HG02981 (cell line): ENCODE measurements at regions not wholly inside any gene's neighbourhood (a gene's known extent, or its start where the extent isn't known, plus 50 kb on each side); places are given as distances from the start of the nearest gene placed in this dataset.

Experiments used
- ATAC-seq: cut with Tn5 transposase; IDR thresholded peaks from one replicate; pipeline ENCODE4 v1.9.1; 2021; ENCODE audit warnings: mild to moderate bottlenecking, moderate library complexity; ENCODE audit not compliant: unreplicated experiment

- ATAC-seq, result no peak
Measured at GRCh38 chr15:39226169-39226937, 354.5 kb upstream of the THBS1 start.

GRCh38 chr15:39227001-39227400 lies 353.9 kb upstream of the THBS1 start:
- ATAC-seq, result no peak

DNA sequence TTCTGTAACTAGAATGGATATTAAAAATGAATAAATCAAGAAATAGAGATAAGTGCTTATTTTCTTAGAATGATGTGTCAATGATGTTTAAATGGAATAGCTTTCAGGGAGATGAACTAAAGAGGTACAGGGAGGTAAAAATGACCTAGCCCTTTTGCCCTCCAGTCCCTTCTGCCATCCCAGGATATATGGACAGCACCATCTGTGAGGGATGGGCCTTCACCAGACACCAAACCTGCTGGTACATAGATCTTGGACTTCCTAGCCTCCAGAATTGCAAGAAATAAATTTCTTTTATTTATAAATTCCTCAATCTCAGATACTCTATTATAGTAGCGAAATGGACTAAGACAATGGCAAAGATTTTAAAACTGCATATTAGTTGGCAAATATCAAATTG lies 352.0 kb upstream of the THBS1 start:
- ATAC-seq, result no peak

DNA sequence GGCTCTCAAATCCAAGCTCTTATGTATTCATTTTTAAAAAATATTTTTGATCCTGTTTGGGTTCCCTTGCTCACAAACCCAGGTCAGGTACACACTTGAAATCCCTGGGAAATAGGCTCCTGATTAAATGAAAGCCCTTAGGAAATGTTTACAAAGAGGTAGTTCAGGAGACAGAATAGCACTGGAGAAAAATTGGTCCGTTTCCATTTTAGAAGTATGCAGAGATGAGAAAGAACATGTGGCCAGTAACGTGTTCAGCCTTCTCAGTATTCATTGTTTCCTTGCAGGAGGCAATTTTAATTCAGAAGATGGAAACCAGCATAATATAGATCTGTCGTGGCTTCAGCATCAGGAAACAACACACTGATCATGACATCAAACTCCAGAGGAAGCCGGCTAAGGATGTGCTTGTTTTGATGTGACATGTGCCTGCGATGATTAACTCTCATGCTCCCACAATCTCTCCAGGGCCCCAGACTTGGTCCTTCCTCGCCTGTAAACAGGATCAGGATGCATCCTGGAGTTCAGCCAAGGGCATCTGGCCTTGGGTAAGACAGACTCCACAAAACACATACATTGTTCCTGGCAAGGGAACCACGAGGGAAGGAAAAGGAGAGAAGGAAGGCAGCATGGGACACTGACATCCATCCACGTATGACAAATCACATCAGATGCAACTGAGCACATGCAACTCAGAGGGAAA lies 350.5 kb upstream of the THBS1 start:
- no peak for ATAC-seq

- ATAC-seq, result no peak
Measured at GRCh38 chr15:39230908-39231285, 350.0 kb upstream of the THBS1 start.

DNA sequence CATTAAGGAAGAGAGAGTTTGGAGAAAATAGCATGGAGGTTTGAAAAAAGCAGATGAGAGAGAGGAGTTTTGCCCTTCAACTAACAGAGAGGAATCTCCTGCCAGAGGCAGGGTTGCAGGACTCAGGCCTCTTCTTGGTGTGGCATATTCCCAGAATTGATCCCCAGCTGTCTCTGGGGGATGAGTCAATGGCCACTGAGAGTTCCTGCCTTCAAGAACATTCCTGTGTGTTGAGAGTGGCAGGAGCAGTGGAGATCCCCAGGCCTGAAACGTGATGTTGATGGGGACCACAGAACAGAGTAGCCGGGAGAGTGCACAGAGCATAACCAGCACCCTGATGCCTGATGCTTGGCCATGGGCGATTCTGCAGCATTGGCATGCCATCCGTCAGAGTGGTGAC lies 348.4 kb upstream of the THBS1 start:
- ATAC-seq, result no peak

DNA sequence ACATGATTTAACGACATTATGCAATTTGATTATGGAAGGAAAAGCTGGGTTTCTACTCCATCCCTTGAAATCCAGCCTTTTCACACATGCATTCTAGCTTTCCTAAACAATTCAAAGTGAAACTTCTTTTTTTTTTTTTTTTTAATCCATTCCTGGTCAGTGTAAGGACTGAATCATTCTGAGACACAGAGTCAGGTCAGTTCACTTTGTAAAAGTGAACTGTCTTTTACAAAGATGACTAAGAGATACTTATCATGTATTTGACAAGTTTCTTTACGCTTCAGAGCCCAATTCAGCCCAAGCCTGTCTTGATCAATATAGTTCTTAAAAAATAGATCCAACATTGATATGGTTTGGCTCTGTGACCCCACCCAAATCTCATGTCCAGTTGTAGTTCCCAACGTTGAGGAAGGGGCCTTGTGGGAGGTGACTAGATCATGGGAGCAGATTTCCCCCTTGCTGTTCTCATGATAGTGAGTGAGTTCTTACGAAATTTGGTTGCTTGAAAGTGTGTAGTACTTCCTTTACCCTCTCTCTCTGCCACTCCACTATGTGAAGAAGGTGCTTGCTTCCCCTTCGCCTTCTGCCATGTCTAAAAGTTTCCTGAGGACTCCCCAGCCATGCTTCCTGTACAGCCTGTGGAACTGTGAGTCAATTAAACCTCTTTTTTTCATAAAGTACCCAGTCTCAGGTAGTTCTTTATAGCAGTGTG lies 345.6 kb upstream of the THBS1 start:
- ATAC-seq, result no peak

DNA sequence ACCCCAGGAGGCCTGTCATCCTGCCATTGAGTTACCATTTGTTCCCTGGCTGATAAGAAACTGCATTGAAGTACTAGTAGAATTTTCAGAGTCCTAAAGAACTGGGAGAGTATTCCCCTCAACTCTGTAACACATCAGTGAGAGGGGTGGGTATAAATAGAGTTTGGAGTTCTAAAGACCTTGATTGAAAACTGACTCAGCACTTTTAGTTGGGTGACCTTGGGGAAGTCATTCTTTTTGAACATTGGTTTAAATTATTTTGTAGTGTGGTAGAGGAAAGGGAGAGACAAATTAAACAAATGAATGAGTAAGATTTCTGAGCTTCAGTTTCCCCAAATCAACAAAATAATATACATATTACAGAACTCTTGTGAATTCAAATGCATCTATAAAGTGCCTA lies 344.5 kb upstream of the THBS1 start:
- no peak for ATAC-seq

GRCh38 chr15:39238443-39238842 lies 342.4 kb upstream of the THBS1 start:
- no peak for ATAC-seq

- ATAC-seq, result no peak
Measured at GRCh38 chr15:39239562-39239961, 341.3 kb upstream of the THBS1 start.

DNA sequence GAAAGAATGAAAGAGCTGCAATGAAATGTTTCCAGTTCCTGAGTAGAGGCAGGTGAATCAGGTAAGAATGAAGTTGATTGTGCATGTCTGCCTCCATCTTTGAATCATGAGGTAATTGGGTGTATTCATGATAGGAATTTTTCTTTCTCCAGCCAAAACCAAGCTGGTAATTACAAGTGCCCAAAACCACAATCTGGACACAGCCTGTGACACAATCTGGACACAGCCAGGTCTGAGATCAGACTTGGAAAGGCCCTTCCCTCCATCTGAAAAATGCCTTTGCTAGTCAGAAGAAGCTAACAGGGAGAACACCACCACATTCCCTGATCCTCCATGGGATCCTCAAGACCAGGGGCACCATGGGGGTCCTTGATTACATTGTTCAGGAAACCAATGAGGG lies 338.5 kb upstream of the THBS1 start:
- no peak for ATAC-seq

DNA sequence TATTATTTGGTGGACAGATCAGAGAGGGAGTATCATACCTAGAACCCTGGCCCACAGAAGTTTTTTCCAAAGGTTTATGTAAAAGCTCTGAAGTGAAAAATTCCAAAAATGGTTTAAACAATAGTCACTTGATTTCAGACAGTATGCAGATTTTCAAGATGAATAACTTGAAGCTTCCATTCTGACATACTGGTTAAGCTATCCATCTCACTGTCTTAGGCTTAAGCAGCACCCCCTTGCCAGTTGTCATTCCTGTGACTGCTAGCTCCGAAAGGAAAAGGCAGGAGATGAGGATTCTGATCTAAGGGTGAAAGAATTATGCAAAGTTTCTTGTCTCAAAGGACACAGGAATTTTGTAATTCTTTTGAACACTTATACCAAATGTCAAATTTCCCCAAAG lies 337.5 kb upstream of the THBS1 start:
- no peak for ATAC-seq

GRCh38 chr15:39244776-39245175 lies 336.1 kb upstream of the THBS1 start:
- ATAC-seq, result no peak

- ATAC-seq, result no peak
Measured at GRCh38 chr15:39246523-39246922, 334.4 kb upstream of the THBS1 start.

- no peak for ATAC-seq
Measured at GRCh38 chr15:39247574-39247973, 333.3 kb upstream of the THBS1 start.

DNA sequence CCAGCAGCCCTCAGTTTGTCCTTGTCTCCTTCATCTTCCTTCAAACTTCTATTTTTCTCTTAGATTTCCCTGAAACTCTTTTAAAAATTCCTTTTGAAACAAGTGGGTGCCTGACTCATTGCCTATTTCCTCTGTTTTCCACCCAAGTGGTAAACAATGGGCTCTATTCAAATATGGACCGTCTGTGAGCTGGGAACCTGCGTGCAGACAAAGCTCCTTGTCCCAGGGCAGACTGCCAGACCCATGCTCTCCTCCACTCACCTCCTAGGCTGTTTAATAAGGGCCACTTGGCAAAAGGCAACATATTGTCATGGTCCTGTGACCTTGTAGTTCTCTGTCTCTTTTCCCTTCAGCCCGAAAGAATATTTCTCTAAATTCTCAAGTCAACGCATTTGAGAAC lies 332.7 kb upstream of the THBS1 start:
- no peak for ATAC-seq

DNA sequence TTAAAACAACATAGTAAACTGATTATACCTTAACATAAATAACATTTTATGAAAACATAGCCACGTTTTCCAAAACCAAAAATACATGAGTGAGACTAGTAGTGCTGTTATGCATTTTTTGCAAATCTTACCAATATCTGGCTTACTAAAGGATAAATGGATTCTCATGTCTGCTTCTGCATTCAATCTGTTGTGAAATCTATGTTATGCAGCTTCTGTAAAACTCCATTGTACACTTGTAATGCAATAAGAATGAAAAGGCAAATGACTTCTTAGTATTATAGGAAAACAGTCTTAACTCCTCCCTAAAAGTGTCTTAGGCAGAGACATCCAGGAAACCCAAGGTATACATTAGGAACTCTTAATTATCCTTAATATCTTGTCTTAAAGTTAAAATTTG lies 330.9 kb upstream of the THBS1 start:
- ATAC-seq, result no peak

- no peak for ATAC-seq
Measured at GRCh38 chr15:39250460-39251186, 330.3 kb upstream of the THBS1 start.

DNA sequence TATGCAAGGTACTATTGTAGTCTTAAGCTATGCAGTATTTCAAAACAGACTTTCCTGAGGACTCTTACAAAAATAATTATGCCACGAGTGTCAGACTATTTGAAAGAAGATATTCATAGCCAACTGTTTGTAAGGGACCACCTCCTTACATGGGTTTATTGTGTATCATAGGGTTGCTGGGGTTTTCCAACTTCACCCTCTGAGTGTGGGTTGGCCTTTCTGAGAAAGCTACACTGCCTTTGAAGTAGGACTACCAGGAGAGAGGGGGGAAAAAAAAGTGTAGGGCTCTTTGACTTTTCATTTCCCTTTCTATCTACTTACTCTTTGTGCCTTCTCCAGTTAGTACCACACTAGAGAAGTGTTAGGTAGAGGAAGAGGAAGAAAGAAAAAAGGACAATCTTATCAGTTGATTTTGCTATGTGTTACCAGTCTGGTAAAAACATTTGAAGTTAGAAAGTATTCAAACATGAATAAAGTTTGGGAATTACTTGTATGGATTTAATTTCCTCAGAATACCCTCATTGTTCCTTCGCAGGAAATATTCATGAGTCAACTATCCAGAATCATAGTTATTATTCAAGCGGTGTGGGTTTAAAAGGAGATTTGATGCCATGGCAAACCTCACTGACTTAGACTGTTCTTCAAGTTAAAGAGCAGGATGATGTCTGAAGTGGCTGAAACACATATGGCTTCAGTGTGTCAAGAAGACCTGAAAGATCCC lies 329.3 kb upstream of the THBS1 start:
- ATAC-seq, result no peak

DNA sequence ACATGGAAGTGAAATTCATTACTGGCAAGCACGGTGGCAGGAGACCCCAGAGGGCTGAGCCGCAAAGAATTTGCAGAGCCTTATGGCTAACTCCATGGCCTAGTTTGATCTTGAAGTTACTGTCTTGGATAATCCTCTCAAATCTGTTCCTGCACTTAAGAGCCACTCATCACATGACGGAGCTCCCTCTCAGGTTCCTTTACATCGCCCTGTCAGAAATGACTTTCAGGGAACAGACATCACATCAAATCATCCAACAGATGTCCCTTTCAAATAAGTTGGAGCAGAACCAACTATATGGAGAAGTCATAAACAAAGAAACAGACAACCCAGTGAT lies 328.8 kb upstream of the THBS1 start:
- no peak for ATAC-seq

- no peak for ATAC-seq
Measured at GRCh38 chr15:39253552-39253951, 327.3 kb upstream of the THBS1 start.
